ENCODE measurements at regions not wholly inside any gene's neighbourhood (a gene's known extent, or its start where the extent isn't known, plus 50 kb on each side); places are given as distances from the start of the nearest gene placed in this dataset.

GRCh38 chr13:85592211-85592610 is 207.0 kb downstream of the SLITRK6 start:
- TF ChIP-seq CTCF (IDR thresholded peaks at IDR 0.05) = no peak
- TF ChIP-seq POLR2A (IDR thresholded peaks at IDR 0.05) = no peak
- 70 to 91% (median 78%) methylated on average over 2 of the region's 2 CpGs for WGBS, 4 donors
- Histone ChIP-seq H3K27ac (no peak overlapping the region), H3K27me3 (no peaks in the 10 kb centered on the region), H3K4me1 (replicated peaks in 1 of 2) (no peaks in the 10 kb centered on the region), H3K36me3 (replicated peaks in 1 of 2) (no peaks in the 10 kb centered on the region), H3K9me3 (replicated peaks in 1 of 3) (no peaks in the 10 kb centered on the region), H3K4me3 (no peak overlapping the region)
- intact Hi-C loops (cut with DNase I) = no loop called here
- no peak for DNase-seq

- Histone ChIP-seq H3K27ac (no peak overlapping the region), H3K27me3 (no peaks in the 10 kb centered on the region), H3K4me3 (no peak overlapping the region), H3K9me3 (replicated peaks in 1 of 3) (no peaks in the 10 kb centered on the region), H3K36me3 (replicated peaks in 1 of 2) (no peaks in the 10 kb centered on the region), H3K4me1 (replicated peaks in 1 of 2) (no peaks in the 10 kb centered on the region)
- WGBS, 4 donors = 67 to 72% (median 68%) methylated on average over 2 of the region's 2 CpGs
- no peak for DNase-seq
- intact Hi-C loops (cut with DNase I) = no loop called here
- TF ChIP-seq CTCF (IDR thresholded peaks at IDR 0.05) (no peak), POLR2A (IDR thresholded peaks at IDR 0.05) (no peak)
Measured at GRCh38 chr13:85590231-85590931, 208.8 kb downstream of the SLITRK6 start.

- no peak overlapping the region for H3K4me3 ChIP-seq
- H3K36me3 ChIP-seq (replicated peaks in 1 of 2) = no peaks in the 10 kb centered on the region
- no peak overlapping the region for H3K27ac ChIP-seq
- no peak for DNase-seq
- 49 to 66% (median 61%) methylated on average over 5 of the region's 5 CpGs for whole genome bisulfite sequencing, 4 donors
- H3K9me3 ChIP-seq (replicated peaks in 1 of 3) = no peaks in the 10 kb centered on the region
- intact Hi-C loops (cut with DNase I) = no loop called here
- TF ChIP-seq CTCF (IDR thresholded peaks at IDR 0.05) (no peak), POLR2A (IDR thresholded peaks at IDR 0.05) (no peak)
- no peaks in the 10 kb centered on the region for H3K4me1 ChIP-seq (replicated peaks in 1 of 2)
- no peaks in the 10 kb centered on the region for H3K27me3 ChIP-seq
Measured at GRCh38 chr13:85589021-85589420, 210.2 kb downstream of the SLITRK6 start.

- intact Hi-C loops (cut with DNase I) = no loop called here
- H3K9me3 ChIP-seq (replicated peaks in 1 of 3) = no peaks in the 10 kb centered on the region
- no peak for DNase-seq
- no peaks in the 10 kb centered on the region for H3K36me3 ChIP-seq (replicated peaks in 1 of 2)
- TF ChIP-seq CTCF (IDR thresholded peaks at IDR 0.05) (no peak), POLR2A (IDR thresholded peaks at IDR 0.05) (no peak)
- no peaks in the 10 kb centered on the region for H3K27me3 ChIP-seq
- no peak overlapping the region for H3K4me3 ChIP-seq
- WGBS, 4 donors = 73 to 77% (median 75%) methylated on average over 3 of the region's 3 CpGs
- no peak overlapping the region for H3K27ac ChIP-seq
- no peaks in the 10 kb centered on the region for H3K4me1 ChIP-seq (replicated peaks in 1 of 2)
Measured at GRCh38 chr13:85588359-85588758, 210.9 kb downstream of the SLITRK6 start.

Measured in adrenal gland (tissue), 9 donors.